ENCODE measurements at regions not wholly inside any gene's neighbourhood (a gene's known extent, or its start where the extent isn't known, plus 50 kb on each side); places are given as distances from the start of the nearest gene placed in this dataset.

DNA sequence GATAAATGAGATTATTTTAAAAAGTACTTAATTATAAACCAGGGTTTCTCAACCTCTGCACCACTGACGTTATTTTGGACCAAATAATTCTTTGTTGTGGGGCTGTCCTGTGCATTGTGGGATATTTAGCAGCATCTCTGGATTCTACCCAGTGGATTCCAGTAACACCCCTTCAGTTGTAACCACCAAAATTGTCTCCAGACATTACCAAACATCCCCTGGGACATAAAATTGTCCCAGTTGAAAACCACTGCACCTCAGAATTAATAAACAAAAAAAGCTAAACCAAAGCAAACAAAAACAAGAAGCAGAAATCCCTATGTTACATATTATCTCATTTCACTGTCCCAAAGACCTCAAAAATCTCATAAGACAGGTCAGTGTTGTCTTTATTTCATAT, 54.2 kb upstream of the GIMD1 start:
- TF ChIP-seq EP300 (IDR thresholded peaks at IDR 0.05) = no peak
- TF ChIP-seq, protein P1, sequence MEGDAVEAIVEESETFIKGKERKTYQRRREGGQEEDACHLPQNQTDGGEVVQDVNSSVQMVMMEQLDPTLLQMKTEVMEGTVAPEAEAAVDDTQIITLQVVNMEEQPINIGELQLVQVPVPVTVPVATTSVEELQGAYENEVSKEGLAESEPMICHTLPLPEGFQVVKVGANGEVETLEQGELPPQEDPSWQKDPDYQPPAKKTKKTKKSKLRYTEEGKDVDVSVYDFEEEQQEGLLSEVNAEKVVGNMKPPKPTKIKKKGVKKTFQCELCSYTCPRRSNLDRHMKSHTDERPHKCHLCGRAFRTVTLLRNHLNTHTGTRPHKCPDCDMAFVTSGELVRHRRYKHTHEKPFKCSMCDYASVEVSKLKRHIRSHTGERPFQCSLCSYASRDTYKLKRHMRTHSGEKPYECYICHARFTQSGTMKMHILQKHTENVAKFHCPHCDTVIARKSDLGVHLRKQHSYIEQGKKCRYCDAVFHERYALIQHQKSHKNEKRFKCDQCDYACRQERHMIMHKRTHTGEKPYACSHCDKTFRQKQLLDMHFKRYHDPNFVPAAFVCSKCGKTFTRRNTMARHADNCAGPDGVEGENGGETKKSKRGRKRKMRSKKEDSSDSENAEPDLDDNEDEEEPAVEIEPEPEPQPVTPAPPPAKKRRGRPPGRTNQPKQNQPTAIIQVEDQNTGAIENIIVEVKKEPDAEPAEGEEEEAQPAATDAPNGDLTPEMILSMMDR (IDR thresholded peaks at IDR 0.05) = no peak
- TF ChIP-seq POLR2A (IDR thresholded peaks at IDR 0.05) = no peak
- TF ChIP-seq POLR2AphosphoS5 (IDR thresholded peaks at IDR 0.05) = no peak
